ENCODE measurements at regions not wholly inside any gene's neighbourhood (a gene's known extent, or its start where the extent isn't known, plus 50 kb on each side); places are given as distances from the start of the nearest gene placed in this dataset.

DNA sequence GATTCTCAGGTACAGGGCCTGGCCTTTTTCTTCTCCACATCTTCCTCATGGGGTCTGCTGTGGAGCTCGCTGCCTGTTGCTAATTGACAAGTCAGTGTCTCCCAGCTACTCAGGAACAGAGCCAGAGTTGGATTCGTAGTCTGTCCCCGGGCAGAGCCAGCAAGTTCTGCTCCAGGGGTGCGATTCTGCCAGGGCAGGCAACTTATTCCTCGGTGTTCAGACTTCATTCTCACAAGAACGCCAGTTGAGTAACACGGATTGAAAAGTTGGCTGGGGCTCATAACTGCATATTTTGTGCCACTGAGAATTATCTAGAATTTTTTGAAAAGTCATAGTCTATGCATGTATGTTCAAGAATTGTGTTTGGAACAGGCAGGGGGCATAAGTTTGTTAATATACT, 336.7 kb upstream of the NPVF start:
- TF ChIP-seq, protein P1, sequence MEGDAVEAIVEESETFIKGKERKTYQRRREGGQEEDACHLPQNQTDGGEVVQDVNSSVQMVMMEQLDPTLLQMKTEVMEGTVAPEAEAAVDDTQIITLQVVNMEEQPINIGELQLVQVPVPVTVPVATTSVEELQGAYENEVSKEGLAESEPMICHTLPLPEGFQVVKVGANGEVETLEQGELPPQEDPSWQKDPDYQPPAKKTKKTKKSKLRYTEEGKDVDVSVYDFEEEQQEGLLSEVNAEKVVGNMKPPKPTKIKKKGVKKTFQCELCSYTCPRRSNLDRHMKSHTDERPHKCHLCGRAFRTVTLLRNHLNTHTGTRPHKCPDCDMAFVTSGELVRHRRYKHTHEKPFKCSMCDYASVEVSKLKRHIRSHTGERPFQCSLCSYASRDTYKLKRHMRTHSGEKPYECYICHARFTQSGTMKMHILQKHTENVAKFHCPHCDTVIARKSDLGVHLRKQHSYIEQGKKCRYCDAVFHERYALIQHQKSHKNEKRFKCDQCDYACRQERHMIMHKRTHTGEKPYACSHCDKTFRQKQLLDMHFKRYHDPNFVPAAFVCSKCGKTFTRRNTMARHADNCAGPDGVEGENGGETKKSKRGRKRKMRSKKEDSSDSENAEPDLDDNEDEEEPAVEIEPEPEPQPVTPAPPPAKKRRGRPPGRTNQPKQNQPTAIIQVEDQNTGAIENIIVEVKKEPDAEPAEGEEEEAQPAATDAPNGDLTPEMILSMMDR (IDR thresholded peaks at IDR 0.05; ENCODE audit: borderline replicate concordance, extremely low read depth, low read length, poor library complexity, severe bottlenecking): no peak
- TF ChIP-seq EZH2 (IDR thresholded peaks at IDR 0.05; ENCODE audit: borderline replicate concordance, low read depth, low read length, severe bottlenecking): no peak
